ENCODE measurements at regions not wholly inside any gene's neighbourhood (a gene's known extent, or its start where the extent isn't known, plus 50 kb on each side); places are given as distances from the start of the nearest gene placed in this dataset.

GRCh38 chr1:29394521-29395225 lies 158.4 kb downstream of the PTPRU start:
- H3K4me1 ChIP-seq (ENCODE audit: control insufficient read depth, insufficient read depth, low read length) = no peaks in the 10 kb centered on the region
- H3K9ac ChIP-seq (ENCODE audit: extremely low read depth, low read length, poor library complexity, severe bottlenecking) = no peak overlapping the region
- no peak overlapping the region for H3K27ac ChIP-seq (ENCODE audit: low read depth, low read length)
- Mint-ChIP-seq H3K9me3 (peaks cover 7% of the 10 kb centered on the region), H3K4me3 (no peak overlapping the region), H3K27me3 (ENCODE audit: insufficient read depth) (peaks cover 1% of the 10 kb centered on the region), H3K4me1 (no peaks in the 10 kb centered on the region), H3K27ac (no peak overlapping the region), H3K36me3 (ENCODE audit: low read depth) (no peaks in the 10 kb centered on the region)
- H3K27me3 ChIP-seq (ENCODE audit: control insufficient read depth, insufficient read depth, low read length, poor library complexity, severe bottlenecking) = no peaks in the 10 kb centered on the region
- TF ChIP-seq CTCF (conservative IDR thresholded peaks at IDR 0.05) = no peak
- H3K36me3 ChIP-seq (ENCODE audit: control insufficient read depth, insufficient read depth, low read length) = no peaks in the 10 kb centered on the region
- WGBS, 2 experiments (ENCODE audit: insufficient coverage in 1 of 2, insufficient read length in 1 of 2) = 89 to 94% methylated on average over 6 to 9 of the region's 9 CpGs
- H3K9me3 ChIP-seq (ENCODE audit: control insufficient read depth, low read length) = no peaks in the 10 kb centered on the region
- DNase-seq = peak; percentile 24
- no peak overlapping the region for H3K4me3 ChIP-seq (ENCODE audit: low read length)

GRCh38 chr1:29393451-29393826 lies 157.1 kb downstream of the PTPRU start:
- Mint-ChIP-seq H3K9me3 (peaks cover under 1% of the 10 kb centered on the region), H3K4me3 (no peak overlapping the region), H3K27ac (no peak overlapping the region), H3K36me3 (ENCODE audit: low read depth) (no peaks in the 10 kb centered on the region), H3K27me3 (ENCODE audit: insufficient read depth) (no peaks in the 10 kb centered on the region), H3K4me1 (no peaks in the 10 kb centered on the region)
- peak; percentile 26 for DNase-seq
- H3K9me3 ChIP-seq (ENCODE audit: control insufficient read depth, low read length) = no peaks in the 10 kb centered on the region
- no peak for TF ChIP-seq CTCF (conservative IDR thresholded peaks at IDR 0.05)
- H3K27me3 ChIP-seq (ENCODE audit: control insufficient read depth, insufficient read depth, low read length, poor library complexity, severe bottlenecking) = no peaks in the 10 kb centered on the region
- no peak overlapping the region for H3K27ac ChIP-seq (ENCODE audit: low read depth, low read length)
- no peak overlapping the region for H3K9ac ChIP-seq (ENCODE audit: extremely low read depth, low read length, poor library complexity, severe bottlenecking)
- H3K4me3 ChIP-seq (ENCODE audit: low read length) = no peak overlapping the region
- no peaks in the 10 kb centered on the region for H3K36me3 ChIP-seq (ENCODE audit: control insufficient read depth, insufficient read depth, low read length)
- no peaks in the 10 kb centered on the region for H3K4me1 ChIP-seq (ENCODE audit: control insufficient read depth, insufficient read depth, low read length)
- WGBS, 2 experiments (ENCODE audit: insufficient coverage in 1 of 2, insufficient read length in 1 of 2) = 72 to 83% methylated on average over 2 of the region's 2 CpGs

GRCh38 chr1:29392486-29393450 lies 156.4 kb downstream of the PTPRU start:
- peak; percentile 36 for DNase-seq
- Histone ChIP-seq H3K27me3 (ENCODE audit: control insufficient read depth, insufficient read depth, low read length, poor library complexity, severe bottlenecking) (no peaks in the 10 kb centered on the region), H3K4me1 (ENCODE audit: control insufficient read depth, insufficient read depth, low read length) (no peaks in the 10 kb centered on the region), H3K4me3 (ENCODE audit: low read length) (no peak overlapping the region), H3K9me3 (ENCODE audit: control insufficient read depth, low read length) (no peaks in the 10 kb centered on the region), H3K27ac (ENCODE audit: low read depth, low read length) (no peak overlapping the region), H3K9ac (ENCODE audit: extremely low read depth, low read length, poor library complexity, severe bottlenecking) (no peak overlapping the region), H3K36me3 (ENCODE audit: control insufficient read depth, insufficient read depth, low read length) (no peaks in the 10 kb centered on the region)
- Mint-ChIP-seq H3K4me3 (no peak overlapping the region), H3K36me3 (ENCODE audit: low read depth) (no peaks in the 10 kb centered on the region), H3K9me3 (no peaks in the 10 kb centered on the region), H3K4me1 (no peaks in the 10 kb centered on the region), H3K27ac (no peak overlapping the region), H3K27me3 (ENCODE audit: insufficient read depth) (peaks cover 2% of the 10 kb centered on the region)
- WGBS, 2 experiments (ENCODE audit: insufficient coverage in 1 of 2, insufficient read length in 1 of 2) = 82 to 90% methylated on average over 4 to 7 of the region's 7 CpGs
- no peak for TF ChIP-seq CTCF (conservative IDR thresholded peaks at IDR 0.05)

Measured in endodermal cell (in vitro differentiated cells).